Activated CD4-positive, alpha-beta T cell treated with anti-CD3 and anti-CD28 coated beads, Interleukin-2, amount 10 ng/mL, durations not matched to agents 24 days and 14 days (primary cell): ENCODE measurements at regions not wholly inside any gene's neighbourhood (a gene's known extent, or its start where the extent isn't known, plus 50 kb on each side); places are given as distances from the start of the nearest gene placed in this dataset.

Experiments
- DNase-seq: peaks from one replicate; pipeline ENCODE4 v3.0.0; 2022
- H3K27ac Mint-ChIP-seq: one replicate; pipeline ENCODE4 v1.8.0; 2022; ENCODE audit warnings: mild to moderate bottlenecking, mixed read lengths
- H3K27me3 Mint-ChIP-seq: one replicate; pipeline ENCODE4 v1.8.0; 2022; ENCODE audit warnings: mixed read lengths
- H3K36me3 Mint-ChIP-seq: one replicate; pipeline ENCODE4 v1.8.0; 2022; ENCODE audit warnings: low read depth, mild to moderate bottlenecking, mixed read lengths
- H3K4me1 Mint-ChIP-seq: one replicate; pipeline ENCODE4 v1.8.0; 2021; ENCODE audit warnings: mixed read lengths
- H3K4me3 Mint-ChIP-seq: one replicate; pipeline ENCODE4 v1.8.0; 2022; ENCODE audit warnings: mild to moderate bottlenecking, moderate library complexity, mixed read lengths
- H3K9me3 Mint-ChIP-seq: one replicate; pipeline ENCODE4 v1.8.0; 2021; ENCODE audit warnings: mixed read lengths
- intact Hi-C: fragments of 100-400 bp; cut with micrococcal nuclease; formaldehyde crosslinking; loops from one replicate; pipeline ENCODE4 v1.15.1; 2023

GRCh38 chr19:32176591-32176990 lies 168.8 kb upstream of the ZNF507 start:
- H3K4me3 Mint-ChIP-seq = no peak overlapping the region
- no peaks in the 10 kb centered on the region for H3K4me1 Mint-ChIP-seq
- DNase-seq = no peak
- no peaks in the 10 kb centered on the region for H3K9me3 Mint-ChIP-seq
- H3K36me3 Mint-ChIP-seq = no peaks in the 10 kb centered on the region
- no peaks in the 10 kb centered on the region for H3K27me3 Mint-ChIP-seq
- intact Hi-C loops = no loop called here
- H3K27ac Mint-ChIP-seq = no peak overlapping the region

- H3K4me3 Mint-ChIP-seq = no peak overlapping the region
- no peaks in the 10 kb centered on the region for H3K27me3 Mint-ChIP-seq
- H3K36me3 Mint-ChIP-seq = no peaks in the 10 kb centered on the region
- no peaks in the 10 kb centered on the region for H3K9me3 Mint-ChIP-seq
- no peak for DNase-seq
- no peak overlapping the region for H3K27ac Mint-ChIP-seq
- no peaks in the 10 kb centered on the region for H3K4me1 Mint-ChIP-seq
- intact Hi-C loops = no loop called here
These were observed 167.7 kb upstream of the ZNF507 start for GRCh38 chr19:32177686-32178085.

GRCh38 chr19:32178401-32178800 lies 167.0 kb upstream of the ZNF507 start:
- Mint-ChIP-seq H3K36me3 (no peaks in the 10 kb centered on the region), H3K4me3 (no peak overlapping the region), H3K9me3 (no peaks in the 10 kb centered on the region), H3K27me3 (no peaks in the 10 kb centered on the region), H3K4me1 (no peaks in the 10 kb centered on the region), H3K27ac (no peak overlapping the region)
- intact Hi-C loops = no loop called here
- DNase-seq = no peak

DNA sequence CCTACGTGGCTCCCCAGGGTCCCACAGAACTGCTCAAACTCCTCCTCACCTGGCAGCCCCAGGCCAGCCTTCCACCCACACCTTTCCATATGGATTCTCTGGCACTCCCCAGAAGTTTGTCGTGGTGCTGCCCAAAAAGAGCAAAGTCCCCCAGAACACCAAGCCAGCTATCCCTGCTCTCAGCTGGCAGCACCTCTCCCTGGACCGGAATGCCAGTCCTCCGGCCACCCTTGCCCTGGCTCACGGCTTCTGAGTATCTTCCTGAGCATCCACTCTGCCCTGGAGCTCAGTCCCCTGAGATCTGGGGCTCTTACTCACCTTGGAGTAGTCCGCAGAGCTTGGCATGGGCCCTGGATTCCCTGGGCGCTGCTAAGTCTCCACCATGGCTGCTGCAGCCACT lies 166.5 kb upstream of the ZNF507 start:
- no peaks in the 10 kb centered on the region for H3K36me3 Mint-ChIP-seq
- H3K27me3 Mint-ChIP-seq = no peaks in the 10 kb centered on the region
- H3K27ac Mint-ChIP-seq = no peak overlapping the region
- no peaks in the 10 kb centered on the region for H3K9me3 Mint-ChIP-seq
- no peaks in the 10 kb centered on the region for H3K4me1 Mint-ChIP-seq
- no peak overlapping the region for H3K4me3 Mint-ChIP-seq
- no peak for DNase-seq
- intact Hi-C loops = no loop called here

DNA sequence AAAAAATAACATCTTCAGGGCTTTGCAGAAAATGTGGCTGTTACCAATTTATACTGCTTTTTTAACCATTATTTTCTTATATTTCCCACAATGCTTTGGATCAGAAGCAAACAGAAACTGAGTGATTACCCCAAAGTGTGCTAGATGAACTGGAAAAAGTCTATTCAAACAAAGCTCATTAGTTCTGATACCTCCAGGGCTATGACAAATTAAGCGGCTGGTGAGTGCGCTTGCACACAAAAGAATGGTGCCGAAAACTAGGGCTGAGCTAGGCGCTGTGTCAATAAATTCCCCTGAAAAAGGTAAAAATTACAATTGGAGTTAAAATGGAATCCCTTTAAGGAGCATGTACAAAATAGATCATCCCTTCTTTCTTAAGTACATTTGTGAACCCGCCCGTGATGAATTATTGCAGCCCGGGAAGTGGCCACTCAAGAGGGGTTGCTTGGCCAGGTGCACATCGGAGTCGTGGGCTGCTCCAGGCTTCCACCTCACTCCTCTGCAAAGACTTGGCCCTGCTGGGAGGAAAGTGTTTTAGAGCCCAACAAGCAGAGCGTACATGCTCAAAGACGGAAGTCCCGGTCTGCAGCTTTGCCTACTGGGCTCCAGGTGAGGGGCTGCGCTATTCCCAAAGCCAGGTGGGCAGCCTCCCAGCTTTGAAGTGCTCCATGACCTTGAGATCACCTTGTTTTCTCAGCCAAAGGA lies 164.0 kb upstream of the ZNF507 start:
- Mint-ChIP-seq H3K27me3 (no peaks in the 10 kb centered on the region), H3K4me1 (no peaks in the 10 kb centered on the region)
- intact Hi-C loops = no loop called here

DNA sequence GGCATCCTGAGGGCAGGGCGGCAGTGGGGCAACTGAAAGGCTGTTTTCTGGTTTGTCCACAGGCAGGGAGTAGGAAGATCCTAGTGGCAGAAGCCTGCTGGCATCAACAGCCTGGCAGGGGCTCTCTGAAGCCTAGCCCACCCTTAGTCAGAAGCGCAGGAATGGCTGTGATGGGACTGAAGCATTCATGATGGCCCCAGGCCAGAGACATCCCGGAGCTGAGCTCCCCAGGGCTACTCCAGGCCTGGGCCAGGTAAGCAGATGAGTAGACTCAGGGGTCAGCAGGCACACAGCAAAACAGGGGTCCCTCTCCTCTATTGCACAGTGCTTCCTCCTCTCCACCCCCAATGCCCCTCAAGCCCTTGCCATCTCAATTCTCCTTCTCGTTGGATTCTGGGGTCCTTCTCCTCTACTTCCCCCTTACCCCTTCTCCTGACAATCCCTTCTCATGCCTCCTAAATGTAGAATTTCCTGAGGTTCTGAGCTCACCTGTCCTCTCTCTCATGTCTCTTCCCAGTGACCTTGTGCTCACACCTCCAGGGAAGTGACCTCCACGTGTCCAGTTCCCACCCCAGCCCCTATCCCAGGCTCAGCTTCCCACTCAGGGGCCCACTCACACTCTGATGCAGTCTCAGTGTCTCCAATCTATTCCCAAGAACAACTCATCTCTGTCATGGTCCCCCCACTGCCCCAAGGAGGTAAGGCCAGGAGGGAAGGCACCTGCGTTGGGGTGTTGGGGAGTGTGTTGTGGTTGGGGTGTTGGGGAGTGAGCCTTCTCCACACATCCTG lies 158.7 kb upstream of the ZNF507 start:
- Mint-ChIP-seq H3K36me3 (no peaks in the 10 kb centered on the region), H3K27ac (no peak overlapping the region), H3K4me3 (no peak overlapping the region), H3K9me3 (no peaks in the 10 kb centered on the region), H3K4me1 (no peaks in the 10 kb centered on the region), H3K27me3 (no peaks in the 10 kb centered on the region)
- intact Hi-C loops = no loop called here
- no peak for DNase-seq

More for the DNA sequence above, 164.0 kb upstream of the ZNF507 start:
- Mint-ChIP-seq H3K4me3 (no peak overlapping the region), H3K9me3 (no peaks in the 10 kb centered on the region), H3K27ac (no peak overlapping the region), H3K36me3 (no peaks in the 10 kb centered on the region)
- no peak for DNase-seq

GRCh38 chr19:32188921-32189320 lies 156.5 kb upstream of the ZNF507 start:
- DNase-seq = no peak
- Mint-ChIP-seq H3K36me3 (no peaks in the 10 kb centered on the region), H3K4me3 (no peak overlapping the region), H3K27me3 (no peaks in the 10 kb centered on the region), H3K4me1 (no peaks in the 10 kb centered on the region), H3K27ac (no peak overlapping the region), H3K9me3 (no peaks in the 10 kb centered on the region)
- intact Hi-C loops = no loop called here

GRCh38 chr19:32189956-32190706 lies 155.3 kb upstream of the ZNF507 start:
- Mint-ChIP-seq H3K9me3 (no peaks in the 10 kb centered on the region), H3K4me3 (no peak overlapping the region), H3K27me3 (no peaks in the 10 kb centered on the region), H3K36me3 (no peaks in the 10 kb centered on the region), H3K4me1 (no peaks in the 10 kb centered on the region), H3K27ac (no peak overlapping the region)
- intact Hi-C loops = no loop called here
- DNase-seq = no peak

GRCh38 chr19:32191921-32192320 lies 153.5 kb upstream of the ZNF507 start:
- Mint-ChIP-seq H3K27me3 (no peaks in the 10 kb centered on the region), H3K36me3 (no peaks in the 10 kb centered on the region), H3K9me3 (no peaks in the 10 kb centered on the region), H3K4me3 (no peak overlapping the region), H3K27ac (no peak overlapping the region), H3K4me1 (no peaks in the 10 kb centered on the region)
- intact Hi-C loops = no loop called here
- DNase-seq = no peak

DNA sequence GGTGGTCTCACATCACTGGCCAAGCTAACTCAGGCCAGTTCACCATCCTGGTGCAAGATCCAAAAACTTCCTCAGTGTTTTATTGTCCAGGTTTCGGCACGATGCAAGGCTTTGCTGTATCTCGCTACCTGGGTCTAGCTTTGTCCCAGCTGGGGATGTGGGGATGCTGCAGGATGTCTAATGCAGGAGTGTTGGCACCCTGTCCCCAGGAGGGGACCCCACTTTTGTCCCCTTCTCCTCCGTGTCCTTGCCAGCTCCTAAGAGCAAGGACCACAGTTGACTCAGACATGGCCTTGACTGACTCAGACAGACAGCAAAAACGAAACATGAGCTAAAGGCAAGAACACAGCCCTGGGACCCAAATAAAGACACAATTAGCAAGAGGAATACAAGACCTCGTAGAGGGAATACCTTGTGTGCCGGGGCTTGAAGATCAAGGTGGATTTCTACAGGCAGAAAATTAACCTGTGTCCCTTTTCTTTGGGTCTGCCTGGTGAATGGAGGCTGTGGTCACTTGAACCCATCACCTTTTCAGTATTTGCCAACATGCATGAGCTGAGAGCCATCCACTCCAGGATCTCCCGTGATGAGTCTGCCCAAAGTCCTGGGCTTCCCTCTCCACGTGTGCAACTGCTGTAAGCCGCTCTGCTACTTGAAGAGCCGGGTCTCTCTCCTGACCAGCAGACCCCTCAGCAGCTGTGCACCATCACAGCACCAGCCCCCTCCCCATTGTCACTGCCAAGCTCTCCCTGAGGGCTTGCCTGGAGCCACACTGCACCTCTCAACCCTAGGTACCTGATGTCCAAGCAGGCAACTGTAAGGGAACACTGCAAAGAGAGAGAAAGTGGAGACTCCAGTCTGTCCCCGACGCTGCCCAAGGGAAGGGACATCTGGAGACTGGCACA lies 149.5 kb upstream of the ZNF507 start:
- no peak overlapping the region for H3K4me3 Mint-ChIP-seq
- no peak overlapping the region for H3K27ac Mint-ChIP-seq
- H3K9me3 Mint-ChIP-seq = no peaks in the 10 kb centered on the region
- H3K4me1 Mint-ChIP-seq = no peaks in the 10 kb centered on the region
- H3K36me3 Mint-ChIP-seq = no peaks in the 10 kb centered on the region
- H3K27me3 Mint-ChIP-seq = no peaks in the 10 kb centered on the region
- intact Hi-C loops = no loop called here
- DNase-seq = no peak

DNA sequence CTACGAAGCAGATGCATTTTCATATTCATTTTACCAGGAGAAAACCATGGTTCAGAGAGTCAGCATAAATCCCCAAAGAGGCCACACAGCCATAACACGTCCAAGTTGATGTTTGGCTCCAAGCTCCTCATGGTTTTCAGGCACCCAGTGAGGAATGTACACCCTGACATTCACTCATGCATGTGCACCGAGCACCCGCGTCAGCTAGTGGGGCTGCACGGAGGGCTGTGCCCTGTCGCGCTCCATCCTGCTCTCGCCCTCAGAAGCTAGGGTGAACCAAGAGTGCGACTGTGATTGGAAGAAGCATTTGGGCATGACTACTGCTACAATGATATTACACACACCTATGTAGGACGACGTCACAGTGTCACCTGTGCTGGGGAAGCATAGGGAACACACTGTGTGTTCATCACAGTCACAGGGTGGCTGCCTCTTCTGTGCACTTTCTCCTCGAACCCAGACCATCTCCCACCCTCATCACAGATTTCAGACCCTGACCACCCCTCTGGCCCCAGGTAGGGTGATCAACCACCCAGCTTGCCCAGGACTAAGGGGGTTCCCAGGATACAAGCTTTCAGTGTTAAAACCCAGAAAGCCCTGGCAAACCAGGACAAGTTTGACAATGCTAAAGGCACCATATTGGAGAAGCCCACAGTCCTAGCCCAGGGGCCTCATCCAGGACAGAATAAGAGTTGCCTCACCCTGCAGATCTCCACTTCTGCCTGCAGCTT lies 148.6 kb upstream of the ZNF507 start:
- Mint-ChIP-seq H3K36me3 (no peaks in the 10 kb centered on the region), H3K4me3 (no peak overlapping the region), H3K4me1 (peaks cover 6% of the 10 kb centered on the region), H3K27me3 (no peaks in the 10 kb centered on the region), H3K9me3 (no peaks in the 10 kb centered on the region), H3K27ac (no peak overlapping the region)
- intact Hi-C loops = no loop called here
- no peak for DNase-seq

GRCh38 chr19:32197896-32198882 lies 147.2 kb upstream of the ZNF507 start:
- no peak for DNase-seq
- H3K9me3 Mint-ChIP-seq = no peaks in the 10 kb centered on the region
- H3K27me3 Mint-ChIP-seq = no peaks in the 10 kb centered on the region
- no peak overlapping the region for H3K4me3 Mint-ChIP-seq
- H3K27ac Mint-ChIP-seq = no peak overlapping the region
- intact Hi-C loops = no loop called here
- H3K4me1 Mint-ChIP-seq = peaks cover 7% of the 10 kb centered on the region
- H3K36me3 Mint-ChIP-seq = no peaks in the 10 kb centered on the region
